HG02970 (cell line): ENCODE measurements at regions not wholly inside any gene's neighbourhood (a gene's known extent, or its start where the extent isn't known, plus 50 kb on each side); places are given as distances from the start of the nearest gene placed in this dataset.

ENCODE experiments used
- ATAC-seq: cut with Tn5 transposase; IDR thresholded peaks from one replicate; pipeline ENCODE4 v1.9.1; 2021; ENCODE audit warnings: mild to moderate bottlenecking, moderate library complexity, moderate number of reproducible peaks; ENCODE audit not compliant: unreplicated experiment, low FRiP score

DNA sequence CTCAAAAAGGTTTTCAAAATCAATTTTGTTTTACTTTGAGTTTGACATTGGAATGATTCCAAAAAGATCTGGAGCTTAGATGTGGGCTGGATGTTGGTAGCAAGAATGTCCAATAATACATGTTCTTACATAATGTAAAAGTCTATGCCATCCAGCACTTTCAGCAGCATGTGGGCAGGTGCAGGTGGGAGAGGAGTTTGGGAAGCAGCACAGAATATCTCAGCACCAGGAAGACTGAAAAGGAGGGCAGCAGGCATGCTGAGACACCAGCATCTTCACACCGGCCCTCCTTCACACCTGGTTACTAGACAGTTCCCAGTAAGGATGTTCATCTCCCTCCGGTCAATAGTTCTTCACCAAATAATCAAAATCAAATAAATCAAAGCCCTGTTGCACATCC is 166.6 kb downstream of the ZBTB18 start:
- ATAC-seq, result no peak

DNA sequence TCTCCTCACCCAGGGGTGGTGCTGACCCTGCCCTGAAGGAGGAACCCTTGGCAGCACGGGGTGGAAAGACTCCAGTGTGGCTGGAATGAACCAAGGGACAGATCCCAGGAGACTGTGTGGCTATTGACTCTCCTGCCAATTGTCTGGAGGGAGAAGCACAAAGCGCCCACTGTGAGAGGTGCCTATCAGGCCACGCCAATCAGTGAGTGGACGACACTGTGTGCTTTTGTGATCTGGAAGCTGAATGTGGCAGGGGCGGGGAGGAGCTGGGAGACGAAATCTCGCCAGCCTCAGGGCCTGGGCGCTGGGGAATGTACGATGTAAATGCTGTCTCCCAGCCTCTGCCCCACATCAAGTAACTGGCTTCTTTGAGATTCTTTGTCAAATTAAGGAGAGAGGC is 167.1 kb downstream of the ZBTB18 start:
- ATAC-seq, result no peak

DNA sequence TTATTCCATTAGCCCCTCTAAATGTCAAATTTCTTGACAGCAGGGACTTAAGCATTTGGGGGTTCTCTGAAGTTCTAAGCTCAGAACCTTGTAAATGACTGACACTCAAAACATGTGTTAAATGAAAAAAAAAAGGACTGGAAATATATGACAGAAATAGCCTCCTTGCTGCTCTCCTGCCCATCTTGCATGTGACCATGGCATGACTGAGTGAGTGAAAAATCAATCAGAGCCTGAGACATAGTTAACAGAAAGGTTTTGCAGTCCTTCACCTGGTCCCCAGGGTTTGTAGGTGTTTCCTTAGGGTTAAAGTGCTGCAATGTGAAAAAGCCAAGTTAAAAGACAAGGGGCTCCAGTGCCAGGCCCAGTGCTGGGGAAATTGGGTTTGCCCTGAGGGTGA is 168.1 kb downstream of the ZBTB18 start:
- no peak for ATAC-seq

DNA sequence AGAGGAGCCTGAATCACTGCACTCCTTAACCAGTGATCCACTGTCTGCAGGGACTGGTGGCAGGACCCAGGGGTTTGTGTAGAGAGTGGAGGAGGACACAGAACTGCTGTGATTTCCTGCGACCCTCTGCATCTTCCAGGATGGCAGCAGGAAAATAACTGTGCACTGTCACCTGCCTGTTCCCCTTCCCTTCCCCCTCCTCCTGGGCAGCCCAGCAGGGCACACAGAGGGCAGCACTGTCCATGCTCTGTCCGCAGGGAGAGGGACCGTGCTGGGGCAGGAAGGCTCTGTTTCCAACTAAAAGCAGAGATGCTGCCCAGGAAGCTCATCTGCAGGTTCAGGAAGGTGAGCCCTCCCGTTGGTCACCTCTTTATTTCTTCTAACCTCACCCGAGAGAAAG is 168.7 kb downstream of the ZBTB18 start:
- no peak for ATAC-seq

DNA sequence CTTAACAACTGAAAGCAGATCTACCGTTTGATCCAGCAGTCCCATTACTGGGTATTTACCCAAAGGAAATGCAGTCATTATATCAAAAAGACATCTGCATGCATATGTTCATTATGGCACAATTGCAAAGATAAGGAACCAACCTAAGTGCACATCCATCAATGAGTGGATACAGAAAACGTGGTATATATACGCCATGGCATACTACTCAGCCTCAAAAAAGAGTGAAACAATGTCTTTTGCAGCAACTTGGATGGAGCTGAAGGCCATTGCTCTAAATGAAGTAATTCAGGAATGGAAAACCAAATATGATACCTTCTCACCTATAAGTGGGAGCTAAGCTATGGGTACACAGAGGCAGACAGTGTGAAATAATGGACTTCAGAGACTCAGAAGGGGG is 169.3 kb downstream of the ZBTB18 start:
- ATAC-seq, result no peak

DNA sequence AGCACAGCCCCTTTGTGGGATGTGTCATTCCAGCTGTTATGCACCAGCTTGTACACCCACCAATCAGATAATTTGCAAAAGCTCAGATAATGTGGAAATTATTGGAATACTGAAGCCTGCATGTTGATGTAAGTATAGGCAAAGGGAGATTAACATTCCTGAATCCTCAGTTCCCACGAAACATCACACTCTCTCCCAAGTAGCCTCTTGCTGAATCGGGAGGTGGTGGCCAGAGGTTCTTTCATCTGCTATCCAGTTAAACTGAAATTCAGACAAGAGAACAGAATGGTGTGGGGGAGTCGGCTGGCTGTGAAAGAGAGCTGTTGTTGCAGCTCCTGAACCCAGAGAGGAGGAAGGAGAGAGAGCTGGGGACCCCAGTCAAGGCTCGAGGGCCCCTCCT is 170.9 kb downstream of the ZBTB18 start:
- no peak for ATAC-seq

DNA sequence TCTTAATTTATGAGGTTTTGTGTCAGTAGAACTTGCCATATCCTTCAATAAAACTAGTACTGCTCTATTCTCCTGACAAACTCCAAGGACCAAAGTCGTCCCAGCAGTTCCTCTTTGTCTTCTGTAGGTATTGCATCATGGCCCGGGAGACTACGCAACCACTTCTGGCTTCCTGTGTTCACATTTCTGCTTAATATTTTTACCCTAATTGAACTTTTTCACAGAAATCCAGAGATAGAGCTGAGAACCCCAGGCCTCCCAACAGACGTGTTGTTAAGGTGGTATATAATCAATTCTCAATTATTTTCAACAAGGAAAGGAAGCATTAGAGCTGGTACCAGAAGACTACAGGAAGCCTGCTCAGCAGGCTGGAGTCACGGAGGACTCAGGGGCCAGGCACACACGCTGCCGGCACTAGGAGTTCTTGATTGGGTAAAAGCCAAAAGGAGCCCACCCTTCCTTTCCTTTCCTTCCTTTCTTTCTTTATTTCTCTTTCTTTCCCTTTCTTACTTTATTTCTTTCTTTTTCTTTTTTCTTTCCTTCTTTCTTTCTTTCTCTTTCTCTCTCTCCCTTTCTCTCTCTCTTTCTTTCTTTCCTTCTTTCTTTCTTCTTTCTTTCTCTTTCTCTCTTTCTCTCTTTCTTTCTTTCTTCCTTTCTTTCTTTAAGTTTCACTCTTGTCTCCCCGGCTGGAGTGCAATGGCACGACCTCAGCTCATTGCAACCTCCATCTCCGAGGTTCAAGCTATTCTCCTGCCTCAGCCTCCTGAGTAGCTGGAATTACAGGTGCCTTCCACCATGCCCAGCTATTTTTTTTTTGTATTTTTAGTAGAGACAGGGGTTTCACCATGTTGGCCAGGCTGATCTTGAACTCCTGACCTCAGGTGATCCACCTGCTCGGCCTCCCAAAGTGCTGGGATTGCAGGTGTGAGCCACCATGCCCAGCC is 173.7 kb downstream of the ZBTB18 start:
- ATAC-seq, result no peak

DNA sequence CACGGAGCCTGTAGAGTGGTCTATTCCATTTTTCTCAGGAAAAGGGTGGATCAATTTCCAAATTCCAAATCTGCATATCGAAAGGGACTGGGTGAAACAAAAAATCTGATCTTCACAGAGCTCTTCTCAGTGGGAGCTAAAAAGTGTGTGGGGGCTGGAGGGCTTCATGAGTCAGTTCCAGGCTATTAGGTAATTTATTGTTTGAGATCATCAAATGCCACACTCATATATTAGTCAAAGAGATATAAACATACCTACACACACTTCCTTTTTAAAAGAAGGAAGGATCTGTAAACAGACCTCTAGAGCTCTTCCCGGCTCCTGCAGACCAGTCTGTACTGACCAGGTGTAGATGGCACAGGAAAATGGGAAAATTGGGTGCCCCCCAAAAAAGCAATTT is 175.4 kb downstream of the ZBTB18 start:
- ATAC-seq, result no peak

DNA sequence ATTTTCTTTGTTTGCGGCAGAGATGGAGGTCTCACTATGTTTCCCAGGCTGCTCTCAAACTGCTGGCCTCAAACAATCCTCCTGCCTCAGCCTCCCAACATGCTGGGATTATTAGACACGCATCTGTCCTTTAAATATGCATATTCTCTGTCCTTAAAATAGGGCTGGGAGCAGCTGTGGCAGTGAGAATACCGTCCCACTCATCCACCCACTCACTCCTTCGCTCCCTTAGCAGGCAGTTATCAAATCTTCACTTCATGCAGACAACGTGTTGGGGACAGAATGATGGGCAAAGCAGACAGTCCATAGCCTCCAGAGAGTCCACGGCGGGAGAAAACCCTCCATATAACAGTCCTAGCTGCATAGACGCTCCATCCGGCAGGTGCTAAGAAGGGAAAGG is 179.4 kb downstream of the ZBTB18 start:
- no peak for ATAC-seq

DNA sequence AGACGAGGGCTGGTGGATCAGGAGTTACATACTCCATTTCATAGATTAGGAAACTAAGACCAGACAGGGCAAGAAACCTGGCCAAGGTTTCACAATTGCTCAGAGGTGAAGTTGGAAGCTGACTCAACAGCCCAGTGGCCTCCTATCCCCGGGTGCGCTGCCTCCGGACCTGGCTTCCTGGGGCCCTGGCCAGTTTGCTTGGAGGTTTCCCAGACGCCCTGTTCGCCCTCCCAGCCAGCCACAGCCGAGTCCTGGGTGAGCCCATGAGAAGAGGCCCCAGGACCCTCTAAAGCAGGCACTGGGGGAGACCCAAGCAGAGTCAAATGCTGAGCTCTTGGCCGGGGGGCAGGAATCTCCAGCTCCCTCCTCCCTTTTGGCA is 180.1 kb downstream of the ZBTB18 start:
- no peak for ATAC-seq

DNA sequence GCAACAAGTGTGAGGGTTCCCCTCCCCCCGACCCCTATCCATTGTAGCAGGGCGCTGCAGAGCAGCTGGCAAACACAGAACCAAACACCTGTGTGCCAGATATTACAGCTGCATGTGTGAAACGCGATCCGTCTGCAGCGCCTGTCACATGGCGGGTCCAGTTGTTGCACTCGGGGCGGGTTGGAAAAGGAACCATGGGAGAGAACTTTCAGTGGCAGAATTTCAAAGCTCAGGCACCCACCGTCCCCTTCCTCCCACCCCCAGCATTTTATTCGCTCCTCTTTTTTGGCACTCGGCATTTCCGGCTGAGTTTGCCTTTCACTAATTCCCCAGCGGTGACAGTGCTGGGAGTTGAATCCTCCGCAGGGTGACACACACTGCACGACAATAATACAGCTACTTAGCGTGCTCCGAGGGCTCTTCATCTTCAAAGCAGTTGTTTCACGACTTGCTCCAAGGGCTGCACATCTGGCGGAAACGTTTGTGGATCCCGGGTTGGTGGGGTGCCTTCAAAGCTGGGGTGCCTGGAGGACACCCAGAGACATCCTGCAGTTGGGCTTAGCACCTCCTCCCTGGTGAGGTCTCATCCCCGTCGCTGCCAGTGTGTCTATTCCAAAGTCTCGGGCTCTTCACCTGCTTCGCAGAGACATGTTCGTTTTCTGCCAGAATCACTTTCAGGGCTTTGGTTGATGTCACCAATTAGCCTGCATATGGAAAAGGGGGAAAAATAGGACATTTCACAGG is 180.7 kb downstream of the ZBTB18 start:
- no peak for ATAC-seq

DNA sequence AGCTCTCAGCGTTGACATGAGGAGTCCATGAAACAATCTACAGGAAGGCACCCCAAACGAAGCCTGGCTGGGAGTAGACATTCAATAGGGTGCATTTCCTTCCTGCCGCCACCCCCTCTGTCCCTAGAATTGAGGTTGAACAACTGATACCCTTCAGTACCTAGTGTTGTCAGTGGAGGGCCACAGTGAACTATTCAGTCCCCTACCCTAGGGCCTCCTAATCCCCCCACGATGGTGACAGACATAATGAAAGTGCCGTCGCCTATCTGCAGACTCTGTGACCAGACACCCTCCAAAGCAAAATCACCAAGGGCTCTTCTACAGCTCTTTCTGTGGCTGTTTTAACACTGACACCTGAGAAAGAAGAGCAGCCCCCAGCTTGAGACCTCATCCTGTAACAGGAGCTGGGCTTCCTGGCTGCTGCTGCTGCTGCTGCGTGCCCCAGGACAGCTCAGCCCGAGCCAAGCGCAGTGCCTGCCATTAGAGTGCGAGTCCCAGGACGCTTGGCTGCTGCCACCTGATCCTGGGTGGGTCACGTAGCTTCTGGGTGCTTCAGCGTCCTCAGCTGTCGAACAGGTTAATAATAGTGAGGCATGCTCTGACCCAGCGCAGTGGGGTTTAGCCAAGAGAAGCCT is 183.0 kb downstream of the ZBTB18 start:
- ATAC-seq, result no peak

DNA sequence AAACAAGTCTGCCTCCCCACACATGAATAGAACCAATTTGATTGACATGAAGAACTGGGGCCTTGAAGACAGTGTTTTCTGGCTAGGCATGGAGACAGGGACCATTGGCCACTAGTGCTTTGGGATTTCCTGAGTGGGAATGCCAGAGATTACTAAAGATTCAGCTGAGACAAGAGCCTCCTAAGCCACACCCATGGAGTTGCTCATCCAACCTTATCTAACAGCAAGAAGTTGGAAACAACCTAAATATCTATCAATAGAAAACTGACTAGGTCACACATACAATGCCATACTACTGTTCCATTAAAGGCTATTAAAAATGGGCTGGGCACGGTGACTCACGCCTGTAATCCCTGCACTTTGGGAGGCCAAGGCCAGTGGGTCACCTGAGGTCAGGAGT is 184.1 kb downstream of the ZBTB18 start:
- no peak for ATAC-seq

DNA sequence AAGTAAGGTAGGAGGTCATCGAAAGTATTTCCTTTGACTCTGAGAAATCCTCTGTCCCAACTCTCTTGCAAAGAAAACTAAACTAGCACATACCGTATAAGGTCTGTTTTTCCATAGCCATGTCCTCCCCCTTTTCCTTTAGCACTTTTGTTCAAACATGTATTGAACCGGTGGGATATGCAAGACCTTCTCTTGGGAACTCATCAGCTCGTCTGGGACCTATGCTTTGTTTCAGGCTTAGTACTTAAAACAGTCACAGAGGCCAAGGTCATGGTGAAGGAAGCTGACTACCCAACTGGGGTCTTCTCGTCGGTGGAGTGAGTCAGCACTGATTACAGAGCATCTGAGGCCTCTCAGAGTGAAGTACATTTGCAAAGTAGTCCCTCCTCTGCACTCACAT is 185.0 kb downstream of the ZBTB18 start:
- ATAC-seq, result no peak

DNA sequence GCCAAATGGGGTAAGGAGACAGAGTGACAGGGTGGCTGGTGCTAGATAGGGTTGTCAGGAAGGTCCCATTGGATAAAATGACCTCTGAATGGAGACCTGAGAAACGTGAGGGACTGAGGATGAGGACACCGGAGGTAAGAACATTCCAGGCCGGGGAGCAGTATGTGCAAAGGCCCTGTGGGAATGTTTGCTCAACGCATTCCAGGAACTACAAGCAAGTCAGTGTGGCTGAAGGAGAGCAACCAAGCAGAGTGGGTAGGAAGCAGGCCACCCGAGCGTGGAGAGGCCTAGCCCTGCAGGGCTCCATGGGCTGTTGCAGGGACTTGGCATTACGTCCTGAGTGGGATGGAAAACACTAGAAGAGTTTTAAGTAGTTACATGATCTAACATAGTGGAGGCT is 185.6 kb downstream of the ZBTB18 start:
- ATAC-seq, result no peak

DNA sequence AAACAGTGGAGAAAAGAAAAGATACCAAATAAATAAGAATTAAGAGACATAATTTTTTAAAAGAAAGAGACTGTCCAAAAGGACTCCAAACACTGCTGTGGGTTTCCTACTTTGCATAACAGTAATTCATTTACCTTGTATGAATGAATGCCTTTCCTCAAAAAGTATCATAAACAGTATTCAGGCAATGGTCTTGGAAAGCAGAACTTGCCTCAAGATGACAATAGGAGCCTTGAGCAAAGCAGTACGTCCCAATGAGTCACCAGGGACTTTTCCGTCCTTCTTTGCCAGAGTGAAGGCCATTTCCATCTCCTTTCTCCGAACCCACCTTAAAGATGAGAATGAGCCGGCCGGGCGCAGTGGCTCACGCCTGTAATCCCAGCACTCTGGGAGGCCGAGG is 186.4 kb downstream of the ZBTB18 start:
- ATAC-seq, result no peak

DNA sequence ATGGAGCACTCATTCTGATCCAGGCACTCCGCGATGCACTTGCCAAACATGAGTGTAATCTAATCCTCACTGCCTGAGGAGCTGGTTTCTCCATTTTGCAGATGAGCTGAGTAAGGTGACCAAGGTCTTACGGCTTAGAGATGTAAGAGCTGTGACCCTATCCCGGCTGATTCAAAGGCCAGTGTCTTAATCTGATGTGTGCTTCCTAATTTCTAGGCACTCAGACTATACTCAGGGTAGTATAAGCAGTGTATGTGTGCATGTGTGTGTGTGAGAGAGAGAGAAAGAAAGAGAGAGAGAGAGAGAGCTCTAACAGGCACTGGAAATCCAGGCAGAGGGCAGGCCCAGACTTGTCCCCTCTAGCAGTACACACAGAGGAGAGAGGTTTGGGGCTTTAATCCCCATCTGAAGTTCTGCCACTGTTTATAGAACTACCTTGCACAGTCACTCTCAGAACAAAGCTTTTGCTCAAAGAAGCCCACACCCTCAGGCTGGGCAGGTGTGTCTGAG is 188.2 kb downstream of the ZBTB18 start:
- no peak for ATAC-seq

DNA sequence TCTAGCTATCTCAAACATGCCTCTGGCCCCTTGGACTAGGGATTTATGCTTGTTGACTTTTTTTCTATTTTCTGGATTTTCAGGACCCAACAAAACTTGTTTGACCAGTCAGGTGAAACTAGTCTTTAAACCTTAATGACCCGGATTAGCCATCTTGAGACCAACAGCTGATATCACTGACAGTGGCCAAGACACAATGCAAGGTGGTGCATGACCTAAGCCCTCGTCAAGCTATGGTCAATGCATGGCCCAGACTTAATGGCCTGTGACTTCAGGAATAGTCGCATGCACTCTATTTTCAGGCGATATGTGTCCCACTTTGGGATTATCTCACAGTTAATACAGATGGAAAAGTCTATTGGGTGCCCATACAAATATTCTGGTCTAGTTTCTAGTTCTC is 190.4 kb downstream of the ZBTB18 start:
- no peak for ATAC-seq

DNA sequence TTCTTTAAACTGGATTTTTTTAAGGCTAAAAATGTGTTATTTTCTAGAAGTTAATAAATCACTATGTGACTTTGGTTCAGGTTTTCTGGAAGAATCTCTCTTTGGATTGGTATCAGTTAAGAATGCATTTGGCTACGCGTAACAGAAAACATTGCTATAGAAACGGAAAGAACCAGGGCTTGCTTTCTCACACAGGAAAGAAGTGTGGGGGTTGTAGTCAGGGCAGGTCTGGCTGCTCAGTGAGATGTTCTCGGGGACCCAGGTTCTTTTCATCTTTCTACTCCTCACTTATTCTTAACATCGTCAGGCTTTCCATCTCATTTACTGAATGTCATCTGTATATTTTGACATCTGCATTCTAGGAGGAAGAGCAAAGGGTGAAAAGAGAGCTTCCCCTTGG is 191.4 kb downstream of the ZBTB18 start:
- peak; percentile 56 for ATAC-seq

DNA sequence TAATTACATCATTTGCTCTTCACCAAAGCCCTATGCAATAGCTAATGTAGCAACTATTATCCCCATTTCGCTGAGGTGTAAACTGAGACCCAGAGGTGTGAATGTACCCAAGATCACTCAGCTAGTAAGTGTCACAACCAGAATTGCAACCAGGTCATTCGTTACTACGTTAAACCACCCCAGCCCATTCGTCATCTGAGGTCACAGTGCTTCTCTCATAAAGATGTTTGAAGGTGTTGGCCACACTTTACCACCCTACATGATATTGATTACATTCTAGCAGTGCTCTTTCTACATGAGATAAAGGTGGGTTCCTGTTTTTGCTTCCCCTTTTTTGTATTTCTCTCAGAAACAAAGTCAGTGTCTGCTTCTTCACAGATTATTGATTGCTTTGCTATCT is 195.3 kb downstream of the ZBTB18 start:
- no peak for ATAC-seq

DNA sequence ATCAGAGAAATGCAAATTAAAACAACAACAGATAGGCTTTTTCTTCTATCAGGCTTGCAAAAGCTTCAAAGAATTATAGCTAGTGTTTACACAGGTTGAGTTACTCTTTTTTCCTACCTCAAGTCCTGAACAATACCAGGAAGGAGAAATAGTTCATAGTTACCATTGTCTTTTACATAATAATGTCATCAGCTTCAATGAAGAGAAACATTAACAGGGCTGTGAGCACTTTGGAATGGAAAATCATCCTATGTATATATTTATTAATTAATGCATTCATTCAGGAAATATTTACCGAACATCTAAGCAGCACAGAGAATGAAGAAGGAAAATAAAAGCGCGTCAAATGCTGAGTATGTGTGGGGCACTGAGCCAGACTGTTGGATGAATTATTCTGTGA is 197.3 kb downstream of the ZBTB18 start:
- no peak for ATAC-seq
